Mononuclear cell (primary cell): ENCODE measurements at regions not wholly inside any gene's neighbourhood (a gene's known extent, or its start where the extent isn't known, plus 50 kb on each side); places are given as distances from the start of the nearest gene placed in this dataset.
"Not testable (repeated sequence)": the region's sequence is repeated elsewhere in the genome, so short reads cannot be mapped to it uniquely, and the experiment has no call there.

ENCODE experiments used
- H3K27me3 ChIP-seq: 2 replicates; pipeline ENCODE4 v1.6.0; 2011; ENCODE audit warnings: low read length, control low read depth; ENCODE audit not compliant: insufficient read depth
- H3K4me1 ChIP-seq: 2 replicates; pipeline ENCODE4 v1.5.1; 2011; ENCODE audit warnings: mild to moderate bottlenecking, low read length, control low read depth; ENCODE audit not compliant: insufficient read depth
- H3K4me3 ChIP-seq: 2 replicates; pipeline ENCODE4 v1.5.1; 2011; ENCODE audit warnings: mild to moderate bottlenecking, low read length, moderate library complexity
- H3K9me3 ChIP-seq: 2 replicates; pipeline ENCODE4 v1.5.1; 2011; ENCODE audit warnings: low read depth, mild to moderate bottlenecking, control low read depth, low read length

GRCh38 chr4:128450326-128451120 lies 162.9 kb upstream of the PGRMC2 start:
- no peaks in the 10 kb centered on the region for H3K27me3 ChIP-seq
- H3K9me3 ChIP-seq, result no peaks in the 10 kb centered on the region
- no peak overlapping the region for H3K4me3 ChIP-seq
- H3K4me1 ChIP-seq, result no peaks in the 10 kb centered on the region

- H3K4me1 ChIP-seq, result no peaks in the 10 kb centered on the region
These were observed 161.6 kb upstream of the PGRMC2 start for GRCh38 chr4:128449251-128449650.

GRCh38 chr4:128444544-128445302 lies 157.1 kb upstream of the PGRMC2 start:
- no peaks in the 10 kb centered on the region for H3K27me3 ChIP-seq
- H3K4me3 ChIP-seq, result no peak overlapping the region
- H3K9me3 ChIP-seq, result peaks cover 10% of the 10 kb centered on the region
- H3K4me1 ChIP-seq, result no peaks in the 10 kb centered on the region

More at GRCh38 chr4:128449251-128449650, 161.6 kb upstream of the PGRMC2 start:
- no peaks in the 10 kb centered on the region for H3K27me3 ChIP-seq
- H3K4me3 ChIP-seq, result no peak overlapping the region
- H3K9me3 ChIP-seq, result peaks cover 7% of the 10 kb centered on the region

GRCh38 chr4:128440923-128441322 lies 153.3 kb upstream of the PGRMC2 start:
- no peaks in the 10 kb centered on the region for H3K4me1 ChIP-seq
- H3K4me3 ChIP-seq, result no peak overlapping the region
- peaks cover 10% of the 10 kb centered on the region for H3K9me3 ChIP-seq
- no peaks in the 10 kb centered on the region for H3K27me3 ChIP-seq

GRCh38 chr4:128437023-128437422 lies 149.4 kb upstream of the PGRMC2 start:
- H3K27me3 ChIP-seq, H3K9me3 ChIP-seq: not testable (repeated sequence)

GRCh38 chr4:128429023-128429613 lies 141.5 kb upstream of the PGRMC2 start:
- not testable (repeated sequence) for H3K27me3 ChIP-seq, H3K4me3 ChIP-seq, H3K4me1 ChIP-seq, H3K9me3 ChIP-seq

More at GRCh38 chr4:128437023-128437422, 149.4 kb upstream of the PGRMC2 start:
- not testable (repeated sequence) for H3K4me1 ChIP-seq, H3K4me3 ChIP-seq

- no peak overlapping the region for H3K4me3 ChIP-seq
- no peaks in the 10 kb centered on the region for H3K27me3 ChIP-seq
- H3K9me3 ChIP-seq, result no peaks in the 10 kb centered on the region
- H3K4me1 ChIP-seq, result no peaks in the 10 kb centered on the region
These were observed 140.8 kb upstream of the PGRMC2 start for GRCh38 chr4:128428397-128428796.

GRCh38 chr4:128427832-128428366 lies 140.3 kb upstream of the PGRMC2 start:
- H3K27me3 ChIP-seq, result no peaks in the 10 kb centered on the region
- H3K4me1 ChIP-seq, result no peaks in the 10 kb centered on the region
- no peak overlapping the region for H3K4me3 ChIP-seq
- no peaks in the 10 kb centered on the region for H3K9me3 ChIP-seq

GRCh38 chr4:128424527-128425497 lies 137.2 kb upstream of the PGRMC2 start:
- Histone ChIP-seq H3K4me3 (no peak overlapping the region), H3K4me1 (no peaks in the 10 kb centered on the region), H3K9me3 (no peaks in the 10 kb centered on the region), H3K27me3 (no peaks in the 10 kb centered on the region)

- H3K9me3 ChIP-seq, H3K4me1 ChIP-seq, H3K27me3 ChIP-seq, H3K4me3 ChIP-seq: not testable (repeated sequence)
These were observed 134.7 kb upstream of the PGRMC2 start for GRCh38 chr4:128422296-128422695.

GRCh38 chr4:128416921-128417320 lies 129.3 kb upstream of the PGRMC2 start:
- Histone ChIP-seq H3K4me3 (no peak overlapping the region), H3K4me1 (no peaks in the 10 kb centered on the region), H3K9me3 (peaks cover 7% of the 10 kb centered on the region), H3K27me3 (no peaks in the 10 kb centered on the region)

GRCh38 chr4:128410037-128410436 lies 122.4 kb upstream of the PGRMC2 start:
- no peaks in the 10 kb centered on the region for H3K27me3 ChIP-seq

GRCh38 chr4:128403586-128403985 lies 116.0 kb upstream of the PGRMC2 start:
- Histone ChIP-seq H3K27me3 (no peaks in the 10 kb centered on the region), H3K4me3 (no peak overlapping the region), H3K4me1 (no peaks in the 10 kb centered on the region), H3K9me3 (no peaks in the 10 kb centered on the region)

More at GRCh38 chr4:128410037-128410436, 122.4 kb upstream of the PGRMC2 start:
- Histone ChIP-seq H3K4me1 (no peaks in the 10 kb centered on the region), H3K9me3 (peaks cover 7% of the 10 kb centered on the region), H3K4me3 (no peak overlapping the region)

GRCh38 chr4:128394778-128395177 lies 107.2 kb upstream of the PGRMC2 start:
- H3K9me3 ChIP-seq, result no peaks in the 10 kb centered on the region
- no peaks in the 10 kb centered on the region for H3K27me3 ChIP-seq
- H3K4me3 ChIP-seq, result no peak overlapping the region
- no peaks in the 10 kb centered on the region for H3K4me1 ChIP-seq
